Natural killer cell (primary cell): ENCODE measurements at regions not wholly inside any gene's neighbourhood (a gene's known extent, or its start where the extent isn't known, plus 50 kb on each side); places are given as distances from the start of the nearest gene placed in this dataset.

ENCODE experiments used
- ATAC-seq, 3 donors: fragments of 150-1000 bp in 2 of 3; fragments of 200-7000 bp in 1 of 3; cut with Tn5 transposase; 1 replicate in 1 of 3; 2 replicates in 2 of 3; pipeline ENCODE4 v1.10.0; 2021; ENCODE audit warnings: mild to moderate bottlenecking in 2 of 3, moderate library complexity in 2 of 3
- DNase-seq, 2 donors: peaks; one replicate each; pipeline versions ENCODE4 v3.0.0 to v3.0.0-alpha.2; 2013 to 2021; ENCODE audit warnings: mixed read lengths in 1 of 2
- H3K27ac ChIP-seq: one replicate; pipeline ENCODE4 v1.5.1; 2013; ENCODE audit warnings: mild to moderate bottlenecking, low read length
- H3K27me3 ChIP-seq: one replicate; pipeline ENCODE4 v1.6.1; 2013; ENCODE audit warnings: low read length; ENCODE audit not compliant: control insufficient read depth, insufficient read depth
- H3K36me3 ChIP-seq: one replicate; pipeline ENCODE4 v1.6.1; 2013; ENCODE audit warnings: low read length; ENCODE audit not compliant: control insufficient read depth, insufficient read depth
- H3K4me1 ChIP-seq: one replicate; pipeline ENCODE4 v1.6.1; 2013; ENCODE audit warnings: low read length; ENCODE audit not compliant: control insufficient read depth, insufficient read depth
- H3K4me3 ChIP-seq: one replicate; pipeline ENCODE4 v1.5.1; 2013; ENCODE audit warnings: low read length
- H3K9me3 ChIP-seq: one replicate; pipeline ENCODE4 v1.6.1; 2013; ENCODE audit warnings: low read length; ENCODE audit not compliant: control insufficient read depth, insufficient read depth
- H3K27ac Mint-ChIP-seq, 2 donors: one replicate each; pipeline ENCODE4 v1.8.0; 2022; ENCODE audit warnings: mild to moderate bottlenecking in 2 of 2, mixed read lengths in 2 of 2, moderate library complexity in 1 of 2
- H3K27me3 Mint-ChIP-seq, 2 donors: one replicate each; pipeline ENCODE4 v1.8.0; 2022; ENCODE audit warnings: low read depth in 2 of 2, mixed read lengths in 2 of 2
- H3K36me3 Mint-ChIP-seq: one replicate; pipeline ENCODE4 v1.8.0; 2022; ENCODE audit warnings: mixed read lengths
- H3K4me1 Mint-ChIP-seq, 2 donors: one replicate each; pipeline ENCODE4 v1.8.0; 2022; ENCODE audit warnings: mixed read lengths in 2 of 2
- H3K4me3 Mint-ChIP-seq: one replicate; pipeline ENCODE4 v1.8.0; 2022; ENCODE audit warnings: mild to moderate bottlenecking, moderate library complexity, mixed read lengths
- H3K9me3 Mint-ChIP-seq, 2 donors: one replicate each; pipeline ENCODE4 v1.8.0; 2022; ENCODE audit warnings: mixed read lengths in 2 of 2
- WGBS: methylation state at CpG from one replicate; pipeline ENCODE4 v1.1.7; 2013; ENCODE audit warnings: missing lambda C conversion rate; ENCODE audit not compliant: insufficient coverage; 5-methylcytosine and 5-hydroxymethylcytosine counted together
- intact Hi-C: fragments of 100-400 bp; cut with micrococcal nuclease; formaldehyde crosslinking; loops from one replicate; pipeline ENCODE4 v1.14.2; 2022
- TF ChIP-seq, protein P1 (sequence below): fragments of 200-600 bp; IDR thresholded peaks from one replicate; pipeline ENCODE4 v1.8.0; 2022; ENCODE audit warnings: antibody characterized with exemption

DNA sequence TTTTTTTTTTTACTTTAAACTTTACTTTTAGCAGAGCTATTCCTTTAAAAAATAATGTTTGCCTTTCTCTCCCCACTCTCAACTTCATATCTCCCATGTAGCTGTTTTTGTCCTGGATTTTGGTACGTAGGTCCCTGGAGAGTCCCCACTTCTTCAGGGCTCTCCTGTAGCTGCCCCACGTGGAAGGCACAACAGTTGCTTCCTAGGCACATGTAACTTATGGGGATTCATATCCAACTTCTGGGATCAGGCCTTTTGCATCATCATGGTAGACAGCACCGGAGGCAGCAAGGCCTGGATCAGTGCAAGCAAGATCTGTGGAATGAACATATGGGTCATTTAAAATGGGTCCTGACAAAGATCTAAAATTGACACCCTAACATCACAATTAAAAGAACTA lies 95.7 kb downstream of the ACAA2 start:
- Mint-ChIP-seq H3K36me3 (no peaks in the 10 kb centered on the region), H3K4me3 (no peak overlapping the region), H3K4me1 (no peaks in the 10 kb centered on the region), H3K27me3 (peaks cover 22 to 25% of the 10 kb centered on the region in 2 donors), H3K9me3 (no peaks in the 10 kb centered on the region), H3K27ac (no peak overlapping the region)
- DNase-seq (no peak), ATAC-seq (no peak)
- no peaks in the 10 kb centered on the region for H3K4me1 ChIP-seq
- TF ChIP-seq, protein P1, sequence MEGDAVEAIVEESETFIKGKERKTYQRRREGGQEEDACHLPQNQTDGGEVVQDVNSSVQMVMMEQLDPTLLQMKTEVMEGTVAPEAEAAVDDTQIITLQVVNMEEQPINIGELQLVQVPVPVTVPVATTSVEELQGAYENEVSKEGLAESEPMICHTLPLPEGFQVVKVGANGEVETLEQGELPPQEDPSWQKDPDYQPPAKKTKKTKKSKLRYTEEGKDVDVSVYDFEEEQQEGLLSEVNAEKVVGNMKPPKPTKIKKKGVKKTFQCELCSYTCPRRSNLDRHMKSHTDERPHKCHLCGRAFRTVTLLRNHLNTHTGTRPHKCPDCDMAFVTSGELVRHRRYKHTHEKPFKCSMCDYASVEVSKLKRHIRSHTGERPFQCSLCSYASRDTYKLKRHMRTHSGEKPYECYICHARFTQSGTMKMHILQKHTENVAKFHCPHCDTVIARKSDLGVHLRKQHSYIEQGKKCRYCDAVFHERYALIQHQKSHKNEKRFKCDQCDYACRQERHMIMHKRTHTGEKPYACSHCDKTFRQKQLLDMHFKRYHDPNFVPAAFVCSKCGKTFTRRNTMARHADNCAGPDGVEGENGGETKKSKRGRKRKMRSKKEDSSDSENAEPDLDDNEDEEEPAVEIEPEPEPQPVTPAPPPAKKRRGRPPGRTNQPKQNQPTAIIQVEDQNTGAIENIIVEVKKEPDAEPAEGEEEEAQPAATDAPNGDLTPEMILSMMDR = no peak
- H3K27ac ChIP-seq = no peak overlapping the region
- peaks cover 2% of the 10 kb centered on the region for H3K27me3 ChIP-seq
- intact Hi-C loops = no loop called here
- WGBS = 81% methylated on average over 3 of the region's 3 CpGs
- H3K36me3 ChIP-seq = no peaks in the 10 kb centered on the region
- H3K9me3 ChIP-seq = no peaks in the 10 kb centered on the region
- H3K4me3 ChIP-seq = no peak overlapping the region

DNA sequence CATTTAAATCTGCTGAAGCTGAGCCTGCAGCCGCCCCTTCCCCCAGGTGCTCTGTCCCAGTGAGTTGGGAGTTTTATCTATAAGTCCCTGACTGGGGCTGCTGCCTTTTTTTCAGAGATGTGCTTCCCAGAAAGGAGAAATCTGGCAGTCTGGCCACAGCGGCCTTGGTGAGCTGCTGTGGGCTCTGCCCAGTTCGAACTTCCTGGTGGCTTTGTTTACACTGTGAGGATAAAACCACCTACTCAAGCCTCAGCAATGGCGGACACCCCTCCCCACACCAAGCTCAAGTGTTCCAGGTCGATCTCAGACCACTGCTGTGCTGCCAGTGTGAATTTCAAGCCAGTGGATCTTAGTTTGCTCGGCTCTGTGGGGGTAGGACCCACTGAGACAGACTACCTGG lies 97.3 kb downstream of the ACAA2 start:
- Histone ChIP-seq H3K36me3 (no peaks in the 10 kb centered on the region), H3K4me1 (no peaks in the 10 kb centered on the region), H3K27ac (no peak overlapping the region), H3K27me3 (no peaks in the 10 kb centered on the region), H3K4me3 (no peak overlapping the region), H3K9me3 (no peaks in the 10 kb centered on the region)
- DNase-seq (no peak), ATAC-seq (no peak)
- TF ChIP-seq, protein P1 = no peak
- no peak overlapping the region for H3K27ac Mint-ChIP-seq
- intact Hi-C loops = no loop called here
- H3K4me3 Mint-ChIP-seq = no peak overlapping the region
- peaks cover 8 to 19% of the 10 kb centered on the region in 2 donors for H3K27me3 Mint-ChIP-seq
- no peaks in the 10 kb centered on the region for H3K4me1 Mint-ChIP-seq
- no peaks in the 10 kb centered on the region for H3K36me3 Mint-ChIP-seq
- 63% methylated on average over 6 of the region's 6 CpGs for WGBS
- no peaks in the 10 kb centered on the region for H3K9me3 Mint-ChIP-seq

DNA sequence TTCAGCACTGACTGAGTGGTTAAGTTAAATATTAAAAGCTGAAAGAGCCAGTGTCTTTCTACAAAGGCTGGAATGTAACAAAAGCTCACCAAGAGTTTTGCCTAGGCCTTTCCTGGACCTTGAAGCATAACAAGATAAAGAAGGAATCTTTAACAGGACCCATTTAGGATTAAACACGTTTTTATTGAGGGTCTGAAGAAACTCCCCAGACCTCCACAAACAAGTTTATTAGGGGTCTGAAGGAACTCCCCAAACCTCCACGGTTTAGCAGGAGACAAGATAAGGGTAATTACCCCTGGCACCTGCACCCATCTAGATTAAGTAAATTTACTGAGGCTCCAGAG lies 104.0 kb downstream of the ACAA2 start:
- Mint-ChIP-seq H3K4me1 (no peaks in the 10 kb centered on the region), H3K9me3 (no peaks in the 10 kb centered on the region), H3K27ac (no peak overlapping the region), H3K27me3 (peaks cover 8 to 15% of the 10 kb centered on the region in 2 donors), H3K36me3 (no peaks in the 10 kb centered on the region), H3K4me3 (no peak overlapping the region)
- TF ChIP-seq, protein P1 = no peak
- ATAC-seq (no peak), DNase-seq (no peak)
- no peaks in the 10 kb centered on the region for H3K4me1 ChIP-seq
- no peaks in the 10 kb centered on the region for H3K27me3 ChIP-seq
- intact Hi-C loops = no loop called here
- no peaks in the 10 kb centered on the region for H3K36me3 ChIP-seq
- H3K4me3 ChIP-seq = no peak overlapping the region
- no peaks in the 10 kb centered on the region for H3K9me3 ChIP-seq
- H3K27ac ChIP-seq = no peak overlapping the region
- 50% methylated on average over 1 of the region's 2 CpGs for WGBS

DNA sequence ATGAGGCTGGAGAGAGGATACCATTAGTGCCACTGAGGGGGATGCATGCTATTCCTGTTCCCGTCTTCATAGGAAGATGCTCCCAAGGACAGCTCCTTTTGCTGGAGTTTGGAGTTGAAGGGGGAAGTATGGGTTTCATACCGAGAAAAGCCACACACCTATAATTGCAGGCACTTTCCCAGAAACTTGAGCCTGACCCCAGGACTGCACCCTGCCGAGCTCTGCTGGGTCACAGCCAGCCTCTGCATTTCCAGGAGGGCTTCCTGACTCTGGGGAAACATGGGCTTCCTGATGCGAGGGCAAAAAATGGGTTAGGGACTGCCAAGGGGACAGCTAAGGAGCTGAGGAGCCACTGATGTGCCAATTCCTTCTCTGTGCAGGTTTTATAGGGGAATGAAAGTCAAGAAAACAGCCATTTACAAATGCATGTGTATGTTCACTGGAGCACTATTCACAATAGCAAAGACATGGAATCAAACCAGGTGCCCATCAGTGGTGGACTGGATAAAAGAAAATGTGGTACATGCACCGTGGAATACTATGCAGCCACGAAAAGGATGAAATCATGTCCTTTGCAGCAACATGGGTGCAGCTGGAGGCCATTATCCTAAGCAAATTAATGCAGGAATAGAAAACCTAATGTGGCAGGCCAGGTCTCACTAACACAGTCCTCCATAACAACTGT lies 104.5 kb downstream of the ACAA2 start:
- intact Hi-C loops = no loop called here
- H3K27ac ChIP-seq = no peak overlapping the region
- WGBS = 82% methylated on average over 5 of the region's 6 CpGs

More for the DNA sequence above, 104.5 kb downstream of the ACAA2 start:
- H3K36me3 ChIP-seq = no peaks in the 10 kb centered on the region
- no peak overlapping the region for H3K4me3 Mint-ChIP-seq
- DNase-seq (no peak), ATAC-seq (no peak)
- no peaks in the 10 kb centered on the region for H3K9me3 ChIP-seq
- no peaks in the 10 kb centered on the region for H3K9me3 Mint-ChIP-seq
- TF ChIP-seq, protein P1 = no peak
- peaks cover 8 to 14% of the 10 kb centered on the region in 2 donors for H3K27me3 Mint-ChIP-seq
- H3K4me1 Mint-ChIP-seq = no peaks in the 10 kb centered on the region
- no peak overlapping the region for H3K4me3 ChIP-seq
- no peaks in the 10 kb centered on the region for H3K36me3 Mint-ChIP-seq
- H3K27me3 ChIP-seq = no peaks in the 10 kb centered on the region
- H3K27ac Mint-ChIP-seq = no peak overlapping the region
- H3K4me1 ChIP-seq = no peaks in the 10 kb centered on the region
